Activated naive CD4-positive, alpha-beta T cell treated with Interleukin-2 at 50 U/mL for 16 hours (primary cell): ENCODE measurements at regions not wholly inside any gene's neighbourhood (a gene's known extent, or its start where the extent isn't known, plus 50 kb on each side); places are given as distances from the start of the nearest gene placed in this dataset.

Source experiments
- DNase-seq: peaks from one replicate; pipeline ENCODE4 v3.0.0-alpha.2; 2020

GRCh38 chr3:24944805-24945520, 450.3 kb upstream of the THRB start:
- DNase-seq: no peak

GRCh38 chr3:24945563-24945962, 450.9 kb upstream of the THRB start:
- DNase-seq: no peak

- no peak for DNase-seq
Observed at GRCh38 chr3:24947103-24947502, 452.5 kb upstream of the THRB start.

GRCh38 chr3:24951180-24951579, 456.5 kb upstream of the THRB start:
- no peak for DNase-seq

- no peak for DNase-seq
Observed at GRCh38 chr3:24952388-24952787, 457.7 kb upstream of the THRB start.

GRCh38 chr3:24953060-24953771, 458.6 kb upstream of the THRB start:
- DNase-seq: no peak

- no peak for DNase-seq
Observed at GRCh38 chr3:24956613-24957012, 462.0 kb upstream of the THRB start.

GRCh38 chr3:24958271-24958670, 463.6 kb upstream of the THRB start:
- DNase-seq: no peak

- no peak for DNase-seq
Observed at GRCh38 chr3:24958910-24959447, 464.3 kb upstream of the THRB start.

- no peak for DNase-seq
Observed at GRCh38 chr3:24963762-24964625, 464.1 kb upstream of the RARB start.

- no peak for DNase-seq
Observed at GRCh38 chr3:24965706-24966385, 462.2 kb upstream of the RARB start.

- DNase-seq: no peak
Observed at GRCh38 chr3:24968036-24968435, 460.0 kb upstream of the RARB start.

GRCh38 chr3:24972491-24972890, 455.6 kb upstream of the RARB start:
- DNase-seq: no peak

- DNase-seq: no peak
Observed at GRCh38 chr3:24981309-24981708, 446.8 kb upstream of the RARB start.

GRCh38 chr3:24981924-24982323, 446.1 kb upstream of the RARB start:
- DNase-seq: no peak

- DNase-seq: no peak
Observed at GRCh38 chr3:24985668-24986067, 442.4 kb upstream of the RARB start.

GRCh38 chr3:24986612-24987011, 441.5 kb upstream of the RARB start:
- DNase-seq: no peak

GRCh38 chr3:24999357-24999756, 428.7 kb upstream of the RARB start:
- no peak for DNase-seq

- no peak for DNase-seq
Observed at GRCh38 chr3:25000971-25001591, 427.0 kb upstream of the RARB start.

GRCh38 chr3:25002052-25002451, 426.0 kb upstream of the RARB start:
- DNase-seq: no peak

GRCh38 chr3:25007974-25008658, 419.9 kb upstream of the RARB start:
- DNase-seq: no peak

GRCh38 chr3:25009665-25010064, 418.4 kb upstream of the RARB start:
- no peak for DNase-seq
